PC-9 (cell line): ENCODE measurements at regions not wholly inside any gene's neighbourhood (a gene's known extent, or its start where the extent isn't known, plus 50 kb on each side); places are given as distances from the start of the nearest gene placed in this dataset.

Experiments
- BruUV-seq: library from RNA; stranded (reverse); fragments of 400-500 nt; replicated peaks from 2 replicates; lab custom pipeline; 2021; lab: Mats Ljungman, UMichigan
- CTCF ChIA-PET: fragments of 300-600 bp; sonication (Branson Sonifier 250); formaldehyde crosslinking; loops from one replicate; lab custom pipeline; 2022; ENCODE audit warnings: antibody characterized with exemption; lab: Charles Lee
- POLR2A ChIA-PET: fragments of 300-600 bp; sonication (Branson Sonifier 250); formaldehyde crosslinking; loops from one replicate; lab custom pipeline; 2022; ENCODE audit warnings: antibody characterized with exemption; ENCODE audit not compliant: unreplicated experiment; lab: Charles Lee
- DNase-seq, 2 experiments: peaks; one replicate each; pipeline versions ENCODE4 v3.0.0 to v3.0.0-alpha.2; 2015 to 2022; ENCODE audit warnings: mixed read lengths in 1 of 2
- H2AFZ ChIP-seq: fragments of 200-600 bp; sonication (generic); 2 replicates; pipeline ENCODE4 v1.8.1; 2017; ENCODE audit warnings: antibody characterized with exemption
- H3F3A ChIP-seq: fragments of 200-600 bp; sonication (generic); 2 replicates; pipeline ENCODE4 v1.8.1; 2017; ENCODE audit warnings: antibody characterized with exemption, mild to moderate bottlenecking, low read depth; ENCODE audit not compliant: insufficient read depth
- H3K27ac ChIP-seq: fragments of 200-600 bp; sonication (generic); 2 replicates; pipeline ENCODE4 v1.6.1; 2016; ENCODE audit warnings: mixed run types
- H3K27me3 ChIP-seq: fragments of 200-600 bp; sonication (generic); 2 replicates; pipeline ENCODE4 v1.6.1; 2016; ENCODE audit warnings: low read depth, mixed run types; ENCODE audit not compliant: insufficient read depth
- H3K36me3 ChIP-seq: fragments of 200-600 bp; sonication (generic); 2 replicates; pipeline ENCODE4 v1.6.1; 2016; ENCODE audit warnings: low read depth, mixed run types
- H3K4me1 ChIP-seq: fragments of 200-600 bp; sonication (generic); replicated peaks from 2 replicates; pipeline ENCODE4 v1.6.1; 2016; ENCODE audit warnings: mixed run types; ENCODE audit not compliant: insufficient read depth
- H3K4me2 ChIP-seq: fragments of 200-600 bp; sonication (generic); 2 replicates; pipeline ENCODE4 v1.6.1; 2017; ENCODE audit warnings: mixed run types
- H3K4me3 ChIP-seq: fragments of 200-600 bp; sonication (generic); 2 replicates; pipeline ENCODE4 v1.6.1; 2016; ENCODE audit warnings: mixed run types
- H3K79me2 ChIP-seq: fragments of 200-600 bp; sonication (generic); 2 replicates; pipeline ENCODE4 v1.6.1; 2017; ENCODE audit warnings: low read depth, mixed run types
- H3K9me2 ChIP-seq: fragments of 200-600 bp; sonication (generic); 2 replicates; pipeline ENCODE4 v1.8.1; 2017; ENCODE audit warnings: mild to moderate bottlenecking; ENCODE audit not compliant: insufficient read depth
- H3K9me3 ChIP-seq: fragments of 200-600 bp; sonication (generic); 2 replicates; pipeline ENCODE4 v1.8.1; 2016; ENCODE audit warnings: low read depth; ENCODE audit not compliant: insufficient read depth
- H4K20me1 ChIP-seq: fragments of 200-600 bp; sonication (generic); 2 replicates; pipeline ENCODE4 v1.8.1; 2017; ENCODE audit not compliant: insufficient read depth
- EZH2 ChIP-seq: fragments of 200-600 bp; sonication (generic); IDR thresholded peaks from 2 replicates; pipeline ENCODE4 v1.8.0; 2017; ENCODE audit warnings: antibody characterized with exemption, low read depth
- intact Hi-C: fragments of 100-400 bp; cut with micrococcal nuclease; formaldehyde crosslinking; loops from one replicate; pipeline ENCODE4 v1.10.0; 2022; ENCODE audit not compliant: unreplicated experiment
- TF ChIP-seq, protein P1 (sequence below): fragments of 200-600 bp; sonication (generic); conservative IDR thresholded peaks from 2 replicates; pipeline ENCODE4 v1.6.1; 2017; ENCODE audit warnings: mixed run types, antibody characterized with exemption, mild to moderate bottlenecking, moderate library complexity

GRCh38 chr21:15601390-15601789, 128.4 kb upstream of the USP25 start:
- intact Hi-C loops = loop anchor here (5.0 kb wide), 1 partner anchor 131 kb away; no protein-coding TSS in a partner anchor
- H3K27me3 ChIP-seq = no peaks in the 10 kb centered on the region
- H3K4me2 ChIP-seq = no peak overlapping the region
- ChIA-PET POLR2A (no interaction called here), CTCF (no interaction called here)
- no peaks in the 10 kb centered on the region for H3K79me2 ChIP-seq
- H3F3A ChIP-seq = peaks cover 4% of the 10 kb centered on the region; the same call in 1 of the 2 replicates
- H3K4me3 ChIP-seq = no peak overlapping the region
- no TSS peak for BruUV-seq
- no peak overlapping the region for H2AFZ ChIP-seq
- no peaks in the 10 kb centered on the region for H3K9me2 ChIP-seq
- H3K9me3 ChIP-seq = no peaks in the 10 kb centered on the region
- no peak for DNase-seq
- TF ChIP-seq EZH2 = no peak
- TF ChIP-seq, protein P1, sequence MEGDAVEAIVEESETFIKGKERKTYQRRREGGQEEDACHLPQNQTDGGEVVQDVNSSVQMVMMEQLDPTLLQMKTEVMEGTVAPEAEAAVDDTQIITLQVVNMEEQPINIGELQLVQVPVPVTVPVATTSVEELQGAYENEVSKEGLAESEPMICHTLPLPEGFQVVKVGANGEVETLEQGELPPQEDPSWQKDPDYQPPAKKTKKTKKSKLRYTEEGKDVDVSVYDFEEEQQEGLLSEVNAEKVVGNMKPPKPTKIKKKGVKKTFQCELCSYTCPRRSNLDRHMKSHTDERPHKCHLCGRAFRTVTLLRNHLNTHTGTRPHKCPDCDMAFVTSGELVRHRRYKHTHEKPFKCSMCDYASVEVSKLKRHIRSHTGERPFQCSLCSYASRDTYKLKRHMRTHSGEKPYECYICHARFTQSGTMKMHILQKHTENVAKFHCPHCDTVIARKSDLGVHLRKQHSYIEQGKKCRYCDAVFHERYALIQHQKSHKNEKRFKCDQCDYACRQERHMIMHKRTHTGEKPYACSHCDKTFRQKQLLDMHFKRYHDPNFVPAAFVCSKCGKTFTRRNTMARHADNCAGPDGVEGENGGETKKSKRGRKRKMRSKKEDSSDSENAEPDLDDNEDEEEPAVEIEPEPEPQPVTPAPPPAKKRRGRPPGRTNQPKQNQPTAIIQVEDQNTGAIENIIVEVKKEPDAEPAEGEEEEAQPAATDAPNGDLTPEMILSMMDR = no peak
- H3K36me3 ChIP-seq = no peaks in the 10 kb centered on the region
- no peak overlapping the region for H3K27ac ChIP-seq
- H3K4me1 ChIP-seq = peaks cover 14% of the 10 kb centered on the region
- H4K20me1 ChIP-seq = no peaks in the 10 kb centered on the region

DNA sequence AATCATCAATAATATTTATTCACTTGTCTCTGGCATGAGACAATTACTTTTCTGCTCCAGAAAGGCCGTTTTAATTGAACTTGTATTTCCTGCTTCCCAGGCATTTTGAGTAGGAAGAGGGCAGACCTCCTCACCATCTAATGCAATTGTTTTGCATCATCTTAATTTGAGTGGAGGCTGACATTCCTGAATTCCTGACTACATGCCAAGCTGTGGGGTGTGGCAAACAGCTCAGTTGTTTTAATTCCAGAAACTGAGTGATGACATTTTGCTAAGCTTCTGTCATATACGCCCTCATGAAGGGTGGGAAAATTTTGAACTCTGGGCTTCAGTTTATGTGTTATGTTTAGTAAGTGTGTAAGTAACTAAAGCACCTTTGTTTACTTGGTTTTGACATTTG, 125.4 kb upstream of the USP25 start:
- Histone ChIP-seq H3K27ac (peak overlapping the region; percentile 50), H3F3A (peaks cover 4% of the 10 kb centered on the region; the same call in 1 of the 2 replicates), H3K36me3 (no peaks in the 10 kb centered on the region), H3K4me3 (no peak overlapping the region), H3K9me3 (no peaks in the 10 kb centered on the region), H3K9me2 (no peaks in the 10 kb centered on the region), H3K27me3 (no peaks in the 10 kb centered on the region), H3K4me1 (peaks cover 14% of the 10 kb centered on the region), H4K20me1 (no peaks in the 10 kb centered on the region), H3K79me2 (no peaks in the 10 kb centered on the region), H2AFZ (no peak overlapping the region), H3K4me2 (peak overlapping the region; percentile 17)
- peak; percentile 61 to 82 for DNase-seq
- ChIA-PET POLR2A (interaction anchor here (0.7 kb wide), 2 partner anchors 63 to 128 kb away, joined by 5 to 6 read pairs; no protein-coding TSS in a partner anchor), CTCF (no interaction called here)
- BruUV-seq = no TSS peak
- intact Hi-C loops = loop anchor here (1.0 to 5.0 kb wide), 2 partner anchors 14 to 128 kb away; no protein-coding TSS in a partner anchor
- TF ChIP-seq, protein P1 = no peak
- TF ChIP-seq EZH2 = no peak

DNA sequence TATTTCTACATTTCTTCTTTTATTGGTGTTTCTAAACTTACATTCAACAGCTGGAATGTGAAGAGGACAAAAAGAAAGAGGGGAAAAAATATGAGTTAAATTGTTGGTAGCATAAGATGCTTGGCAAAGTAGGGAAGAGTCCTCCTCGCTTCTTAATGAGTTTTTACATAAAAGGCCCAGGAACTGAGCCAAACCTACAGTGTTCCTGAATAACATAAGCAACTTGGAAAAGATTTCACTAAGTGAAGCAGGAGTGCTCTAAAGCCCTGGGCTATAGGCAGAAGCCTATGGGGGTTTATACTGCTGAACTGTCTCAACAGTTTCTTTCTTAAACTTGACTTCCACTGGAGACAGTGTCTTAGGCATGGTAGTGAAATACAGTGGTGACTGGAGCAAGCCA, 115.0 kb upstream of the USP25 start:
- no peaks in the 10 kb centered on the region for H3K9me2 ChIP-seq
- CTCF ChIA-PET = no interaction called here
- no peaks in the 10 kb centered on the region for H3F3A ChIP-seq
- no peak overlapping the region for H2AFZ ChIP-seq
- H3K4me1 ChIP-seq = peaks cover 13% of the 10 kb centered on the region
- no peak for TF ChIP-seq EZH2
- TF ChIP-seq, protein P1 = no peak
- intact Hi-C loops = no loop called here
- no peak overlapping the region for H3K4me3 ChIP-seq
- no peaks in the 10 kb centered on the region for H3K27me3 ChIP-seq
- H4K20me1 ChIP-seq = no peaks in the 10 kb centered on the region
- no peak overlapping the region for H3K4me2 ChIP-seq
- no peak for DNase-seq
- POLR2A ChIA-PET = no interaction called here
- H3K79me2 ChIP-seq = no peaks in the 10 kb centered on the region
- no TSS peak for BruUV-seq
- no peaks in the 10 kb centered on the region for H3K9me3 ChIP-seq
- no peaks in the 10 kb centered on the region for H3K36me3 ChIP-seq
- H3K27ac ChIP-seq = no peak overlapping the region
